ENCODE measurements at regions not wholly inside any gene's neighbourhood (a gene's known extent, or its start where the extent isn't known, plus 50 kb on each side); places are given as distances from the start of the nearest gene placed in this dataset.

DNA sequence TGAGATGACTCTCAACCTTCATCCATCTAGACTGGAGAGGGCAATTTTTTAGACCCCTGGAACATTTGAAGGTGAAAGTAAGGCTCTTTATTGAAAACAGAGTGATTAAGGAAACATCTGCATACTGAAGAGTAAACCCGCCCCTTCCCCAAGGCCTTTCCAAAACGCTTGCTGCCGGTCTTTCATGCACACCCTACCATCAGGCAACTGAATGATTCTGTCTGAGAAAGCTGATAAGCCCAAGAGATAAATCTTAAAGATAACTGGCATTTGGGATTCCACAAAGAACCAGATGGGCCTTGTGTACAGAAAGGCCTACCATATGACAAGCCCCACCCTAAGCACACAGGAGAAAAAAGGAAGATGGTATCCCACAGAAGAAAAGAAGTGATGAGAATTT, 54.4 kb upstream of the PIK3R1 start:
- DNase-seq, result no peak

DNA sequence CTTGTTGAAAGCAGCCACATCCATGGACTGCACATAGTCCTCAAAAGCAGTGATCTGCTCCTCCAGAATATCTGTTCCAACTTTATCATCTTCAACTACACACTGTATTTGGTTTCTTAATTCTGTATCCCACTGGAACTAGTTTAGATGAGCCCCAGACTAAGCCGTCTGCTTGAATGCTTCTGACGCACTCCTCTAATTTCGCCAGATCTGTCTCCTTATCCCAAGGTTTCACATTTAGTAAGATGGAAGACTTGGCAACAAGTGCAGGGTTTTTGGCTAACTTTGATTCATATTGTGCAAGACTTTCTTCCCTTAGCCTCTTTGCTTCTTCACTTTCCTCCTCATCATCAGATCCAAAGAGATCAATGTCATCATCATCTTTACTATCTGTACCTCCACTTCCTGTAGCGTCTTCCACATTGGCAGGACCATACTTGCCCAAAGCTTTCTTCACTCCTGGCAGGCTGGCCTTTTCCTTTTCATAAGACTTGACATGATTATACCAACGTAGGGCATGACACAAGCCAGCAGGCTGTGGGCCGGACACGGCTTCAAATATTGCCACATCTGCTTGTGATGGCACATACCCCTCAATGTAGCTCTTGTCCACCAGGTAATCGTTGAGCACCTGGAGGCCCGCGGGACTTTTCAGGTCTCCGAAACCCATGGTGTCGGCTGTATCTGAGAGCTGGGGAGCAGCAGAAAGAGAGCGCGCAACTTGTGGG, 56.2 kb upstream of the PIK3R1 start:
- no peak for DNase-seq

DNA sequence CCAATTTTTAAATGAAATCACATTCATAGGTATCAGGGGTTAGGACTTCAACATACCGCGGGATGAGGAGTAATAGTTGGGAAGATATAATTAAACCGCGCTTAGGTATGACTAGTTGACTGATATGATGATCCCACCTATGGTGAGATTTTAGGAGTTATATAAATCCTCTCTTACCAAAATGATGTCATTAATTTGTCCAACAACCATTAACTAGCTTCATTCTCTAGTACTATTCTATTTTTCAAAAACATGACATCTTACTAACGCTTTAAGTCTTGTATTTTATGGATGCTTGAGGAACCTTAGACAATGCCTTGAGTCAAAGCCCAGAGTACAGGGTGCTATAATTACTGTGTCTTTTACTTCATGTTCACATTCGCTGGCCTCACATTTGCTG, 59.6 kb upstream of the PIK3R1 start:
- DNase-seq, result no peak

DNA sequence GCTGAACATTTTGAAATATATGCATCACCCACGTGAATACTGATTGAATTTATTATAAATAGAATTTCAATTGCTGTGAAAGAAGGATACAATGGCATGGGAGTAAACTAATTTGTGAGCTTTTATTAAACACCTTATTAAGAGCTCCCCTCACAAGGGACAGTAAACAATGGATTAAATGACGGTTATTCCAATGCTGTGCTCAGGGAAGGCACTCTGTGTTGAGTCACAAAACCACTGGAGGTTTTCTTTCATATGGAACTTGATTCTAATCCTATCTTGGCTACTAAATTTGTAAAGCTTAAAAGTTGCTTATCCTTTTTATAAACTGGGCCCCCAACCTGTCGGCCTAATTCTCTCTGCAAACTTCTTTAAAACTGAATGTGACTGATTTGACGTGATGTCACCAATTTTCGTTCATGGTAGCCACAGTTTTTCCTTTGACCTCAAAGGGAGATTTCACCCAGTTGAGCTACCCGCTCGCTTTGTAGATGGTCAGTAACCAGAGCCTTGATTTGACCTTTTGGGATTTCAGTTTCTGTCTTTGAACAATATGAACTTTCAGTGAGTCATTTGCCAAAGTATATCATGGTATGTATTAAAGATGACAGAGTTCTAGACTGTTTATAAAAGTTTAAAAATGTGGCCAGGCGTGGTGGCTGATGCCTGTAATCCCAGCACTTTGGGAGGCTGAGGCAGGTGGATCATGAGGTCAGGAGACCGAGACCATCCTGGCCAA, 61.3 kb upstream of the PIK3R1 start:
- DNase-seq, result no peak

DNA sequence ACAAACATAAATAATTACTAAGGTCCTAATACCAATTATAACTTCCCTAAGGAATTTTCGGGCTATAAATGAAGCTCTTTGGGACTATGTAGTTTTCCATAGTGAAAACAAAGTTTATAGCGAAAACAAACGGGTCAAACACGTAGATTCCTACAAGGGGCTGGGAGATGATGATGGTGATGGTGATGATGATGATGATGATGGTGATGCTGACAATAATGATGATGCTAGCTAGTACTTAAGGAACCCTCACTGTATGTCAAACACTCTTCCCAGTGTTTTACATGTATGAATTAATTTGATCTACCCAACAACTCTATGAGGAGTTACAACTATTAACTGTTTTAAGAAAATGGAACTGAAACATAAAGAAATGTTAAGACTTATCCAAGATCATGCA, 63.7 kb upstream of the PIK3R1 start:
- no peak for DNase-seq

DNA sequence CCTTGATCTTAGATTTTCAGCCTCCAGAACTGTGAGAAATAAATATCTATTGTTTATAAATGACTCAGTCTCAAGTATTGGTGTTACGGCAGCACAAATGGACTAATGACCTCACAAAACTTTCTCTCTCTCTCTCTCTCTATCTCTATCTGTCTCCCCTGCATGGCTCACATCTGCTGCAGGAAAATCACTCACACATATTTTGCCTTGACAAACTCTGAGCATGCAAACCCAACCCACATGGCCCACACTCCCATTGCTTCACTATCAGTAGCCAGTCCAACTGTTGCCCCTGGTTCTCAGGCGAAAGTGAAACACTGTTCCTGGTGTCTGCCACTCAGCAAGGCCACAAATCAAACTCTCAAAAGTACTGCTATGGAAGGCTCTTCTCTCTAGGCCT, 66.4 kb upstream of the PIK3R1 start:
- DNase-seq, result no peak

DNA sequence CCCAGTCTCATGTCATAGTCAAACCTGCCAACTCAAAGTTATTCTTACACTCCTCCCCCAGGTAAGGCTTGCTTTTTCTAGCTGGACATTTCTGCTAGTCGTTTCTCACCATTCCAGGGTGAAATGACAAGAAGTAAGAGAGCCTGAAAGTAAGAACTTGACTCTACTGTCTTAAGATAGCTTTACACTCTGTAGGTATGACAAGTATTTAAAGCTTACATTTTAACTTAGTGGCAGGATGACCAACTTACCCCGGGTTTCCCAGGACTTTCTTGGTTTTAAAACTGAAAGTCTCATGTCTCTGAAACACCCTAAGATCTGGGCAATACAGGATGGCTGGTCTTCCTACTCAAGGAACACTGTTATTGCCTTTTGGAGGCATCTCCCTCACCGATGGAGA, 67.5 kb upstream of the PIK3R1 start:
- no peak for DNase-seq

DNA sequence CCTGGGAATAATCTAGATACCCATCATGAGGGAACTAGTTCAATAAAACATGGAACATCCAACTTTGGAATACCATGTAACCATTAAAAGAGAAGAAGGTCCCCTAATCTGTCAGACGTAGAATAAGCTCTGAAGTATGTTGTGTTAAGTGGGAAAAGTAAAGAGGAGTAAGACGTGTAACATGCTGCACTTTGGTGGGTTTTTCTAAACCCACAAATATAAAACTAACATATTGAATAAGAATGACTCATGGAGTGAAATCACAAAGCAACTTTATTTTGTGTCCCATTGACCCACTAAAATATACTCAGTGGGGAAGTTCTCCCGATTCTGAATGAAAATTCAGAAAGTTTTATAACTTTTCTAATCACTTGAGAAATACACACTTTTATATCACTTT, 67.9 kb upstream of the PIK3R1 start:
- no peak for DNase-seq

DNA sequence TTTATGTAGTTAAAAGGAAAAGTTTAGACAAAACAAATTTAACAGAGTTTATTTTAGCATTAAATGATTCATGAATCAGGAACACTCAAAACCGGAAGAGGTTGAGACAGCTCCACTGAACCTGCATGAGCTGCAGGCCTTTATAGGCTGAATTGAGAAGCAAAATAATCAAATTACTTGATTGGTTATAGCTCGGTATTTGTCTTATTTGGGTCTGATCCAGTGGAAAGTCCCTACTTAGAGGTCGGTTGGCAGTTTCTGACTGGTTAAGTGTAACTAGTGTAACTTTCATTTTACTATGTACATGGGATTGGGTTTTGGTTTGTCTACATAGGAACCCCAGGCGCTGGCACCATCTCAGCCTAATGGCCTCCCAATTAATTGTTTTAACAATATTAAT, 74.1 kb upstream of the PIK3R1 start:
- no peak for DNase-seq

DNA sequence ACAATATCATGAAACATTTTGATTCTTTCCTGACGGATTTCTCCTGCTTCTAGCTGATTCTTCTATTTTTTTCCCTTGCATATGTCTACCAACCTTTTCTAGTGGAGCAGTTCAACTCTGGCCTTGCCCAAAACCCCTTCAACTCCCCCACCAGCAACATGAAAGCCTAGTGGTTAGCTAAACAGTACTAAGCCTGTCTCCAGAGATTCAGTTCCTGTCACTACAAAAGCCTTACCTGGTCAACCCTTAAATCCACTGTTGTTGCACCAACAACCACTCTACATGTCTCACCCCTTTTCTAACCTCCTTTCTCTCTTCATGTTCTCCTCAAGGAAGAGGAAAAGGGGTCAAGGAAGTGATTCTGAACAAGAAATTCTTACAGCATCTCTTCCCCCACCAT, 74.8 kb upstream of the PIK3R1 start:
- no peak for DNase-seq

DNA sequence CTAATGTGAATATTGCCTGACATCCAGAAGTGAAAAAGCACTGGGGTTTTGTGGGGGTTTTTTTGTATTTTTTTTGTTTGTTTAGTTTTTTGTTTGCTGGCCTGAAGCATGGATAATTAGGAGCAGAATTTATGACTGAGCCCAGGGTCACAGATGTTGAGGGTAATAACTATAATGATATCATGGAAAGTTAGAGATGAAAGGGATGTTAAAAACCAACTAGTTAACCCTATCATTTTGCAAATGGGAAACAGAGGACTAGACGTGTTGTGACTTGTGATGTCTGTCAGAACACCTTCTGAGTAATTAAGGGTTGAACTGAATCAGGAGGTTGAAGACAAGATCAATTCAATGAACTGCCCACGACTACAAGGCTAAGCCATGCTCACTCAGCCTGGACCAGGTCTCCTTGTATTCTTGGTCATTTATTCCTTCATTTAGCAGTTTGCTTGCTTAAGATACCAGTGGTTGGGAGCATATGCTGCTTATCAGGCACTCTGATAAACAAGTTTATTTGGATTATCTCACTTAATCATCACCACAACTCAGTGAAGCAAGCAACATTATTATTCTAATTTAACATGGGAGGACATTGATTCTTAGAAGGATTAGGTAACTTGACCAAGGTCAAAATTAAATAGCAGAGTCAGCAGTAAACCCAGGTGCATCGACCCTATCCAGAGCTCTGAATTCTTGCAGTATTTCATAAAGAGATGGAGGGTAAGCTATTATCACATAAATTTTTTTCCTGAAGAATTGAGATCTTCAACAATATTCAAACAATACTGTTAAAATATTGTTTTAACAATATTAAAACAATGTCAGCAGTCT, 75.7 kb upstream of the PIK3R1 start:
- DNase-seq, result no peak

DNA sequence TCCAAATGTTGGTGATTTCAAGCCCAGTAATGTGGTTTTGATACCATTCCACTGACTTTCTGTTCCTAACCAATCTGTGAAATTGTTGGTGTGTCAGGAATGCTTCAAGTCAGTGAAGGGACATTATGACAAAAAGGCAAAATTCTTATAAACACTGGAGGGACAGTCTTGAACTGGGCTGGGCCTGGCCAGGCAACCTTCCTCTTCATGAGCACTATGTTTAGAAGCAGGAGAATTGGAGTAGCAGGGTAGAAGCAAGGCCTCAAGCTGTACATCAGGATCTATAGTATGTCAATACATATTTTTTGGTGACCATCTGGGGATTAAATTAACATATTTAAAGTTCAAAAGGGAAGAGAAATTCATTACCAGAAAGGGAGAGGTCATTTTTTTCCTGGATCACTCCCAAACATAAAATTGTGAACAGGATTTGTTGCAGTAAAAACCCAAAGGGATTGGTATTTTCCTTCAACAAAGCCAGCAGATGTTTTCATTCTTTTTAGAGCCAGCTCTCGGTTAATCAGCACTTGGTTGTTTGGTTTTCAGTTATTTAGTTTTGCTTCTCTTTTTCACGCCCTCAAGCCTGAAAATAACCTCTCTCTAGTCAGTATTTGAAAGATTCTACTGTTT, 77.9 kb upstream of the PIK3R1 start:
- DNase-seq, result no peak

DNA sequence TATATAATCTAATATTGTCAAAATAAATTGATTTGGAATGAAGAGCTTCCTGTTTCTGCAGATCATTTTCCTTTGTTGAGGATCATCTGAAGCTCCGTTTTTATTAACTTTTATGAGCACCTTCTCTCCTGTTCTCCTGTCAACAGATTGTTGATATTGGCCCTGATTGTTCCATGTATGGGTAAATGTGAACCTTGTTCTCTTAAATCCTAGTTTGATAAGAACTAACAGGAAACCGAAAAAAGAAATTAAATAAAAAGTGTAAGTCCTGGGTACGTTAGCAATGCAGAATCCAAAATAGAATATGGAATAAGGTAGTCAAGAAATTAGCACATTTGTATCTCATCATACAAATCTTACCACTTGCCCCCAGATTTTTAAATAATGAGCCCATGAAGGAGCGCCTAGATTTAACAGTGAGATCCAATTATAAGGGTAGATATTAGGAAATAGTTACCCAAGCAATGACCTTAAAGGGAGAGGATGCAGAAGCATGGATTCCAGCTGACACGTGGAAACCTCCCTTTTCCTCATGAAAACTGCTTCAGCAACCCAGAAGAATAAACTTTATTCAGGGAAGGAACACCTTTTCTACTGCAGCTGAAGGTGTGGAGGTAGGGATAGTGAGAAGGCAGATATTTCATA, 80.8 kb upstream of the PIK3R1 start:
- DNase-seq, result no peak

DNA sequence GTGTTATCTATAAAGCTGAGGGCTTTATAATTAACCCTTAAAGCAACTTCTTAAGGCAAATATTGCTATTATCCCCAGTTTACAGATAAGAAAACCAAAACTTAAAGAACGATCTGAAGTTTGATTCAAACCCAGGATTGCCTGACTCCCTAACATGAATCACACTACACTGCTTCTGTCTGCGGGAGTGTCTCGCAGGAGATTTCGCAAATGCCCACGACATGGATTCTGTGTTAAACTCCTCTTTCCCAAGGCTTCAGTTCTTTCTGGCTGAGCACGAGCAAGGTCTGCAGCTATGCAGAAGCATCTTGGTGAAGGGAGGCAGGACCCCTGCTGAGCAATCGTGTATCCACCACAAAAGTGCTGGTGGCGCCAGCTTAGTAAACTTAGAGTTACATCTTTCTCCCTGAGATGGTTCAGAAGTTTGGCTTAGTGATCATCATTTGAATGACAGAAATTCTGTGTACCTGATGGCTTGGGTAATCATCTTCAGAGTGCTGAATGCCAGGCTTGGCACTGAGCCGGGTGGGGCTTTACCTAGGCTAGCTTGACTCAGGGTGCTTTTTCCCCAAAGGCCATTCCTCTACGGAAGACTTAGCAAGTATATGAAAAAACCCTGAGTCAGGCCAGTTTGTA, 81.4 kb upstream of the PIK3R1 start:
- no peak for DNase-seq

DNA sequence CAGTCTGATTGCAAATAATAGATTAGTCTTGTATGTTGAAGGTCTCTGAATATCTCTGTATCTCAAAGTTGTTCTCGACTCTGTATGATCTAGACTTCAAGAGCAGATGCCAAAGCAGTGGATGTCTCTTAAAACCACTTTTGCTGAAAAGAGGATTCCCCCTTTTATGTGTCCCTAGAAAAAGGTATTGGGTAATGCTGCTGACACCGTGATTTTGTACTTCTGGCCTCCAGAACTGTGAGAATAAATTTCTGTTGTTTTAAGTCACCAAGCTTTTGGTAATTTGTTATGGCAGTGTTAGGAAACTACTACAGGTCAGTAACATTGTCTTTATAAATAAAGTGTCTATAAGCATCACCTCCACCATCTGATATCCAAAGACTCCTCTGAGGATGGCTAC, 85.3 kb upstream of the PIK3R1 start:
- DNase-seq, result no peak

DNA sequence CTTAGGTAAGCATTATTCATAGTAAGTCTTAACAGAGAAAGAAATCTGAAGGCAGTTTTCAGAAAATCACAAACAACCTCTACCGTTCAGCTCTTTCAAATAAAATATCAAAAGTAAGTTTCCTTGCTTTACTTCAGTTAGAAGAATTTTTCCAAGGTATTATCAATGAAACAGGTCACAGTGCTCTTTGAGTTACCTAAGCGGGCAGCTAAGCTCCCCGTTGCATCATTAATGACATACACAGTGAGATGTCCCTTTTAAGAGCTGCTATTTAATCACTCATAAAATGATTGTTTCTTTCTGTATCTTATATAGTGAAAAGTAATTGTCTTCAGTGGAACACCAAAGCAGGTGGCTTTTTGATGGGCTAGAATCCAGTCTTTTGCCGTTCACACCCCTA, 86.2 kb upstream of the PIK3R1 start:
- DNase-seq, result no peak

DNA sequence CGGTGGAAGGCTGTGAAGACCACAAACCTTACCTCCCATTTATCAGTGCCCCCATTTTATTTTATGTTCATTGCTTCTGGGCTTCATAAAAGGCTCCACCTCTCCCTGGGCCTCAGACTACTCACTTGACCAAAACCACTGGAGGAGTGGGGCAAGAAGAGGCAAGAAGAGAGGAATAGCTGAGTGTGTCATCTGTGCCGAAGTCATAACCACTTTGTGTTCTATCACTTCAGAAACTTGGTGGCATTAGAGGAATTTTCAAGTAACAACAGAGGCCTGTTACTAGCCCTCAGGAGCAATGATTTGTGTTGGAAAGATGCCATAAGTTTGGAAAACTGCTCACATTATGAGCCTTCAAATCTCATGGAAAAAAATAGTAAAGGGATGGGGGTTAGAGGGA, 88.7 kb upstream of the PIK3R1 start:
- no peak for DNase-seq

DNA sequence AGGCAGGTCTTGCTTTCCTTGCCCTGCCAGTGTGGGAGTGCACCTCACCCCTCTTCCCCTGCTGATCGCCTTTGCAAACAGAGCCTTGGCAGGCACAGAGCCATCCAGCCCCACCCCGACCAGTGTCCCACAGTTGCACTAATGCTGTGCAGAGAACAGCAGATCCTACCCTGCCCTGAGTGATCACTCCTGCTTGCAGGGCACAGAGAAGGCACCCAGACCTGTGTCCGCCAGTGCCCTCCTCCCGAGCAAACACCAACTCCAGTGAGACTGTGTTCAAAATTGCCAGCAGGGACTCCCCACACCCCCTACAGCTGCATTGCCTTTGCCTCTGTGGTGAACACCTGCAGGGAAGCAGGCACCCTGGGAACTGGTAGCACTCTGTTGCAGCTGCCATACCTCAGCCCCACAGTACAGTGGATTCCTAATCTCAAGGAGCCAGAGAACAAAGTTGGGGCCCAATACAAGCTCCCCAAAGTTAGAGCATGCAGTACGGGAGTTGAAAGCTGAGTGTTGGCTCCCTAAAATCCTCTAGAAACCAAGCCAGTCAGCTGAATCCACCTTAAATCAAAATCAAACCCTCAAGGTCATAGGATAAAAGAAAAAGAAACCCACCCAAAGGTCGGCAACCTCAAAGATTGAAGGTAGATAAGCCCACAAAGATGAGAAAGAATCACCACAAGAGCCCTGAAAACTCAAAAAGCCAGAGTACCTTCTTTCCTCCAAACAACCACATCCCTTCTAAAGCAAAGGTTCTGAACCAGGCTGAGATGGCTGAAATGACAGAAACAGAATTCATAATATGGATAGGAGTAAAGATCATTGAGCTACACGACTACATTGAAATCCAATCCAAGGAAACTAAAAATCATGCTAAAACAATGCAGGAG, 92.9 kb upstream of the PIK3R1 start:
- DNase-seq, result no peak

DNA sequence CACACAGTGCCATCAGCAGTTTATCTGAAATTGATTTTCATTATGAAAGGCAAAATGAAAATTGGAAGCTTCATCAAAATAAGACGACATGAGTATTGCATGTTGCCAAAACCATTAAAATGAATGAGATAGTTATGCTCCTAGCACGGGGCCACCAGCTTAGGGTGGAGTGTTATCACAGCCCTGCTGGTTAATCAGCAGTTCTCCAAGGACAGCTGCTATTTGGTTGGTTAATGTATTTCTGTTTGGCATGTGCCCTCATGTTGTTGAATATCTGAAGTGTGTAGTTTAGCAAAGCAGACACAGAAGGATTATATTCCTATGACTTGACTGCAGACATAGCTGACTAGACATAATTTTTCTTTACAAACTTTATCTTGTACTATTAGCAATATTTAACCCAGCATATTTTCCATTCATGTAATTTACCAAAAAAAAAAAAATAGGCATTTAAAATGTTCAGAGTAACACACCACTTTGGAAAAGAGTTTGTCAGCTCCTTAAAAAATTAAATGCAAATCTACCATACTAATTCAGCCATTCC, 98.6 kb upstream of the PIK3R1 start:
- DNase-seq, result no peak

DNA sequence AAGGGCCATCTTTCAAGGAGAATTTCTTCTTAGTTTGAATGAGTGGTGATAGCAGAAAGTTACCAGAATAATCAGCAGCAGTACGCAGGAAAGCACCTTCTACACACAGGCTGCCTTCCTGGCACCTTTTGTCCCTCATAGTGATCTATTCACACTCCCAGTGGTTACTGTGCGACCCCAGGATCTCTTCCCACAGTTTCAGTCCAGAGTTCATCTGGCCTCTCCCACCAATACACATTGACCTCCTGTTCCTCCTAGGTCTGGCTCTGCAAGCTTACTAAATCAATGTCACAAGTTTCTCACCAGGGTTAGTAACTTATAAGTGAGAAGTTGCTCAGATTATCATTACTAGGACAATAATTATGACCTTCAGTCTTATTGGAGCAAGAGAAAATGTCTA, 99.1 kb upstream of the PIK3R1 start:
- DNase-seq, result no peak

DNA sequence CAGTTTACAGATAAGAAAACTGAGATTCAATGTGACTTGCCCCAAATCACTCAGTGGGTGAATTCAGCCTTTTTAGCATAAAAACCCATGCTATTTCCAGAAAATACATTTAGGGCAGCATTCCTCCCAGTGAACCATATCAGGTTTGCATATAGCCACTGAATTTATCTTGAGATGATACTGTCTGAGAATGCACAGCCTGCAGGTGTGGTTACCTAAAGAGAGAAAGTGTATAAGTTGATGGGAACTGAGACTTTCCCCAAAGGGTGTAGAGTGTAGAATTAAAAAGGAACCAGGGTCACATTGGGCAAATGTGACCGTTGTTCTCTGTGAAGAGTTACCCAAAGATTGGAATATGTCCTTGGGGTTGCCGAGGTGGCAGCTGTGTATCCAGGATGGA, 100.0 kb upstream of the PIK3R1 start:
- DNase-seq, result no peak

Measured in inflammatory macrophage (primary cell).